Thoracic aorta (tissue), 2 donors: ENCODE measurements at regions not wholly inside any gene's neighbourhood (a gene's known extent, or its start where the extent isn't known, plus 50 kb on each side); places are given as distances from the start of the nearest gene placed in this dataset.

ENCODE experiments used
- ATAC-seq: fragments of 150-250 bp; one replicate; pipeline ENCODE4 v1.8.0; 2017; ENCODE audit warnings: low read depth; ENCODE audit not compliant: insufficient number of reproducible peaks, low FRiP score
- DNase-seq: peaks from one replicate; pipeline ENCODE4 v3.0.0-alpha.2; 2020; ENCODE audit warnings: low spot score
- H3K27ac ChIP-seq, 2 donors: fragments of 200-600 bp; sonication (generic); 1 replicate in 1 of 2; 2 replicates in 1 of 2; pipeline ENCODE4 v1.5.1; 2016; ENCODE audit warnings: mild to moderate bottlenecking in 2 of 2, moderate library complexity in 2 of 2
- H3K27me3 ChIP-seq: fragments of 200-600 bp; sonication (generic); replicated peaks from 2 replicates; pipeline ENCODE4 v1.6.0; 2016; ENCODE audit warnings: mild to moderate bottlenecking; ENCODE audit not compliant: insufficient read depth
- H3K36me3 ChIP-seq: fragments of 200-600 bp; sonication (generic); one replicate; pipeline ENCODE4 v1.5.1; 2016
- H3K4me1 ChIP-seq, 2 donors: fragments of 200-600 bp; sonication (generic); 1 replicate in 1 of 2; 2 replicates in 1 of 2; pipeline versions ENCODE4 v1.5.1 to v1.6.0; 2016; ENCODE audit warnings: low read depth in 2 of 2, mild to moderate bottlenecking in 1 of 2; ENCODE audit not compliant: control insufficient read depth in 1 of 2
- H3K4me3 ChIP-seq: fragments of 200-600 bp; sonication (generic); 2 replicates; pipeline ENCODE4 v1.5.1; 2016; ENCODE audit warnings: mild to moderate bottlenecking
- H3K9me3 ChIP-seq: fragments of 200-600 bp; sonication (generic); 2 replicates; pipeline ENCODE4 v1.5.1; 2016
- TF ChIP-seq, protein P1 (sequence below): fragments of 200-600 bp; sonication (generic); IDR thresholded peaks from one replicate; pipeline ENCODE4 v1.5.1; 2019; ENCODE audit warnings: antibody characterized with exemption

DNA sequence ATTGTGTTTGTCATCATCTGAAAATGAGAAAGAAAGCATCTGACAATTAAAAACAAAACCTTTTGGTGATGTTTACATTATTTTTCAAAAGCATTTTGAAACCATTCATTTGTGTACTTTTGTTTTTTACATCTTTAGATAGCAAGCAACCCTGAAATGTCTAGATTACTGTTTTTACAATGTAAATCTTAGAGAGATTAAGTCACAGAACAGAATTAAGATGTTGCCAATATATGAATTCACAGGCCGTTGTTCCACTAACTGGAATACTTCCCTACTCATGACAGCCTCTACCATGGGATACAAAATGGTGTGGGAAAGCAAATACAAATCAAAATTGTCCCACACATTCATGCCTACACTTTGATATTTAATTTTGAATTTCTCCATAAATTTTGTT is 480.0 kb upstream of the ZEB2 start:
- Histone ChIP-seq H3K9me3 (no peaks in the 10 kb centered on the region), H3K27ac (peak overlapping the region; percentile 27 to 66), H3K4me3 (no peak overlapping the region), H3K36me3 (no peaks in the 10 kb centered on the region), H3K4me1 (peaks cover 15 to 46% of the 10 kb centered on the region in 2 donors), H3K27me3 (no peaks in the 10 kb centered on the region)
- no peak for ATAC-seq
- TF ChIP-seq, protein P1, sequence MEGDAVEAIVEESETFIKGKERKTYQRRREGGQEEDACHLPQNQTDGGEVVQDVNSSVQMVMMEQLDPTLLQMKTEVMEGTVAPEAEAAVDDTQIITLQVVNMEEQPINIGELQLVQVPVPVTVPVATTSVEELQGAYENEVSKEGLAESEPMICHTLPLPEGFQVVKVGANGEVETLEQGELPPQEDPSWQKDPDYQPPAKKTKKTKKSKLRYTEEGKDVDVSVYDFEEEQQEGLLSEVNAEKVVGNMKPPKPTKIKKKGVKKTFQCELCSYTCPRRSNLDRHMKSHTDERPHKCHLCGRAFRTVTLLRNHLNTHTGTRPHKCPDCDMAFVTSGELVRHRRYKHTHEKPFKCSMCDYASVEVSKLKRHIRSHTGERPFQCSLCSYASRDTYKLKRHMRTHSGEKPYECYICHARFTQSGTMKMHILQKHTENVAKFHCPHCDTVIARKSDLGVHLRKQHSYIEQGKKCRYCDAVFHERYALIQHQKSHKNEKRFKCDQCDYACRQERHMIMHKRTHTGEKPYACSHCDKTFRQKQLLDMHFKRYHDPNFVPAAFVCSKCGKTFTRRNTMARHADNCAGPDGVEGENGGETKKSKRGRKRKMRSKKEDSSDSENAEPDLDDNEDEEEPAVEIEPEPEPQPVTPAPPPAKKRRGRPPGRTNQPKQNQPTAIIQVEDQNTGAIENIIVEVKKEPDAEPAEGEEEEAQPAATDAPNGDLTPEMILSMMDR, result no peak
- no peak for DNase-seq

GRCh38 chr2:144999071-144999875 is 479.4 kb upstream of the ZEB2 start:
- Histone ChIP-seq H3K27ac (peak overlapping the region; percentile 27 to 66), H3K9me3 (no peaks in the 10 kb centered on the region), H3K36me3 (no peaks in the 10 kb centered on the region), H3K4me1 (peaks cover 15 to 46% of the 10 kb centered on the region in 2 donors), H3K27me3 (no peaks in the 10 kb centered on the region), H3K4me3 (no peak overlapping the region)
- TF ChIP-seq, protein P1, result no peak
- DNase-seq, result no peak
- peak; percentile 73 for ATAC-seq

DNA sequence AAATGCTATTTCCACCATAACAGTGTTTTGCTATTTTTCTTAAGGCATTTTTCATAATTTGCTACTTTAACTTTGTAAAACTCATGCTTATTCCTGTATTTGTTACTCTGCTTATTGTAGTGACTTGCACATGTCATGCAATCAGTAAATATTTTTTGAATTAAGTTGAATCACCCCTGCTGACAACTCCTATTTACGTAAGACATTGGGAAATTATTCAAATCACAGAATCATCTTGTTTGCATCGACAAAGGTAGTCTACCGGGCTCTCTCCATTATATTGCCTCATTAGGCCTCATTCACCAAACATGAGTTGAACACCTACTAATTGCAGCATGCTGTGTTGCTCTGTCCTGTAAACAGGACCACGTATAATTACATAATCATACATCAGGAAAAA is 478.5 kb upstream of the ZEB2 start:
- peaks cover 15 to 46% of the 10 kb centered on the region in 2 donors for H3K4me1 ChIP-seq
- peak overlapping the region; percentile 27 to 66 for H3K27ac ChIP-seq
- no peaks in the 10 kb centered on the region for H3K9me3 ChIP-seq
- no peaks in the 10 kb centered on the region for H3K36me3 ChIP-seq
- TF ChIP-seq, protein P1, result no peak
- H3K27me3 ChIP-seq, result no peaks in the 10 kb centered on the region
- no peak for DNase-seq
- no peak for ATAC-seq
- no peak overlapping the region for H3K4me3 ChIP-seq

DNA sequence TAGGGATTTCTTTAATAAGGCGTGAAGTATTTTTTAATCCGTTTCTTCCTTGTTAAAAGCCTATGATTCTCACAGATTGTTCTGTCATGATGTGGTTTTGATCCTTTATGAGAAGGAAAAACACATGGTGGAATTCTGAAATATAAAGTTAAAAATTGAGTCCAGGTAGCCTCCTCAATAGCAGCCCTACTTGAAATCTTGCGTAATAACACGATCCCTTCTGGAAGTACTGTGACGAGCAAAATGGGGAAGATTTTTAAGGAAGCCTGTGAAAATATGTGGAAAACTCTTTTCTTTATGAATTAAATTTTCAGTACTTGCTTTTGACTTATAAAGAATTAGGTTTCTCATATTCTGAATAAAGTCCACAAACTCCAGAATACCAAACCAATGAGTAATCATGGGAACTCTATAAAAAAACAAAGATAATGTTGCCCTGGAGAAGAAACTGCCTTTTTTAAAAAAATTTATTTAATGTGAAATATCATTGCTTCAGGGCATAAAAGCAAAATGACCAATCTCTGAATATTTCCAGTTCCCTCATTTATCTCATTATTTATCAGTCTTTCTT is 476.4 kb upstream of the ZEB2 start:
- peak overlapping the region; percentile 13 to 20 for H3K27ac ChIP-seq
- H3K4me1 ChIP-seq, result peaks cover 15 to 46% of the 10 kb centered on the region in 2 donors
- TF ChIP-seq, protein P1, result no peak
- H3K27me3 ChIP-seq, result no peaks in the 10 kb centered on the region
- no peak for DNase-seq
- no peak for ATAC-seq
- no peaks in the 10 kb centered on the region for H3K9me3 ChIP-seq
- H3K36me3 ChIP-seq, result no peaks in the 10 kb centered on the region
- peak overlapping the region; percentile 27 for H3K4me3 ChIP-seq

- Histone ChIP-seq H3K4me1 (peaks cover 15 to 44% of the 10 kb centered on the region in 2 donors), H3K27ac (no peak overlapping the region), H3K9me3 (no peaks in the 10 kb centered on the region), H3K36me3 (no peaks in the 10 kb centered on the region), H3K4me3 (peak overlapping the region; percentile 27), H3K27me3 (no peaks in the 10 kb centered on the region)
- TF ChIP-seq, protein P1, result no peak
- DNase-seq (no peak), ATAC-seq (no peak)
These were observed 475.6 kb upstream of the ZEB2 start for GRCh38 chr2:144995482-144995881.
